GM12891 (cell line): ENCODE measurements at regions not wholly inside any gene's neighbourhood (a gene's known extent, or its start where the extent isn't known, plus 50 kb on each side); places are given as distances from the start of the nearest gene placed in this dataset.

Source experiments
- DNase-seq: peaks from one replicate; pipeline ENCODE4 v3.0.0; 2011; ENCODE audit warnings: low spot score; ENCODE audit not compliant: insufficient read length
- FAIRE-seq: peaks from 2 replicates; lab custom pipeline; 2011; peaks lifted over from hg19 to GRCh38; lab: Jason Lieb, UNC
- PAX5 ChIP-seq: IDR thresholded peaks from 2 replicates; pipeline ENCODE4 v1.6.1; 2011; ENCODE audit warnings: low read length, moderate library complexity, mild to moderate bottlenecking; ENCODE audit not compliant: insufficient read depth, severe bottlenecking
- POLR2A ChIP-seq: IDR thresholded peaks from 2 replicates; pipeline ENCODE4 v1.6.1; 2011; ENCODE audit warnings: low read depth, low read length, control low read depth
- POLR2AphosphoS5 ChIP-seq: IDR thresholded peaks from 2 replicates; pipeline ENCODE4 v1.6.1; 2011; ENCODE audit warnings: low read depth, low read length, control low read depth
- POU2F2 ChIP-seq: IDR thresholded peaks from 2 replicates; pipeline ENCODE4 v1.6.1; 2011; ENCODE audit warnings: low read depth, mild to moderate bottlenecking, control low read depth, low read length, moderate library complexity
- SPI1 ChIP-seq: IDR thresholded peaks from 2 replicates; pipeline ENCODE4 v1.6.1; 2011; ENCODE audit warnings: low read depth, low read length, control low read depth
- TAF1 ChIP-seq: IDR thresholded peaks from 2 replicates; pipeline ENCODE4 v1.6.1; 2011; ENCODE audit warnings: low read depth, low read length, control low read depth

DNA sequence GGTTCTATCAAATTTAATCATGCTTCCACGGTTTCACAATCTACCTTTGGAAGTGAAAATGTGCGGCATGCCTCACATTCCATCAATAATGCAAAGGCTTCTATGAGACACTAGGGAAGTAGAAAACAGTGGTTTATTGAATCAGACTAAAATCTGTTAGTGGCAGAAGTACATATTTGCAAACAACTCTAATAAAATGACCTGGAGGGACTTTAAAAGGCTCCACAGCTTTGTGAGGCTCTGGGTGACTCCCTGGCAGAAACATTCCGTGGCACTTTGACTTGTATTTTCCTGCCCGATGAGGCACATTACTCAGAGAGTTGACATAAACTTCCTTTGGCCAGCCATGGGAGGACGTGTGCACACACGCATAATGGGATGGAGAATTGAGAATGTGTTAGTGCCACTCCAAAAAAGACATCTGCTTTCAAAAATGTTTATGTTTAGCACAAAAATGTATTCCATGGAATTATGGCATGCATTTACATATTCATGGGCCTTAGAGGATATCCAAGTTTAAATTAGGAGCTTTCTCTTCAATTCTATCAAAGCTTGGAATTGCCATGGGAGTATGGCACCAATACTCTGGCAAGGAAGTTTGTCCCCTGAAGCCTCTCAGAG, 60.0 kb upstream of the SSX2IP start:
- TF ChIP-seq SPI1 (no peak), PAX5 (no peak), POLR2A (no peak), TAF1 (no peak)
- DNase-seq (no peak), FAIRE-seq (no peak)

DNA sequence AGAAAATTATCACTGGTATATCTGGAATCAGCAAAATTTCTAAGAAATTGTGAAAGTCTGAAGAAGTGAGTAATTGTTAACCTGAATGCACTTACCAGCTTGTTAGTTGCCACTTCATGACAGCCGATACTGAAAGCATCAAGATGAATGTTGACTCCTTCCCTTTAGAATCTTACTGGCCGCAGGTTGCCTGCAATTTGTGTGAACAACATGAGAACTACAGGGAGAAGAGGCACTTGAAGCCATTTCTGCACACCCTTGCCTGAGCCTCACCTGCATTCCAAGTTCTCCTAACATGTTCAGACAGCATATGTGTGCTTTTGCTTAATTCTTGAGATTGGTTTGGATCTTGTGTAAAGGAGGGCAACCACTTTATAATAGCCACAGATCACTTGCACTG, 59.2 kb upstream of the SSX2IP start:
- FAIRE-seq (no peak), DNase-seq (no peak)

DNA sequence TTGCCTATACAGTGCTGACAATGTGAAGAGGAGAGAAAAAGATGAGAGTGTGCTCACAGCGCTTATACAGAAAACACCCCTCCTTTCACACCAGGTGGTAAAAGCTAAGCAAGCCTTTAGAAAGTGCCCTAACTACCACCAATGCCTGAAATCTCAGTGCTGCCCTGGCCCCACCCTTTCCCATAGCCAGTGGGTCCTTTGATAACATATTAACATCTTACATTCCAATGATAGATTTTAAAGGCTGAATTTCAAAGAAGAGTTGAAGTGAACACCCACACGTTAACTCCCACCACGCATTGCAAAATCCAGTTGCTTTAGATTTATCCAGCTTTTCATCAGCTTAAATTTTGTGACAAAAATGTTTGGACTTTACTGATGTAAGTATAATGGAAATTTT, 58.1 kb upstream of the SSX2IP start:
- no peak for FAIRE-seq
- no peak for TF ChIP-seq PAX5
- TF ChIP-seq TAF1 = no peak
- TF ChIP-seq POU2F2 = no peak
- TF ChIP-seq SPI1 = no peak
- TF ChIP-seq POLR2A = no peak
- TF ChIP-seq POLR2AphosphoS5 = no peak
- DNase-seq = no peak

More for the DNA sequence above, 59.2 kb upstream of the SSX2IP start:
- TF ChIP-seq PAX5 (no peak), POLR2A (no peak), TAF1 (no peak), SPI1 (no peak), POLR2AphosphoS5 (no peak)

DNA sequence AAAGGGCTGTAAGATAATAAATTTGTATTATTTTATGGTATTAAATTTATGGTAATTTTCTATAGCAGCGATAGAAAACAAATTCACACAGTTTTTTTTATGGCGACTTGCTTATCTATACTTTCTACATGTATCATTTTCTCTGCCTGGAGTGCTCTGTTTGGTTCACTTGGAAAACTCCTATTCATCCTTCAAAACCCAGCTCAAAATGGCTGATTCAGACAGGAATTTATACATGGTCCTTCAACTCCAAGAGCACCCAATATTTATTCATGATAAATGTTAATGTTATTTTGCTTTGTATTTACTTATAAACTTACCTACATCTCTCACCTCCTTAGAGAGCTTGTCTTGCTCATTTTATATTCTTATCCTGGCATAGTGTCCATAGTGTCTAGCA, 55.6 kb upstream of the SSX2IP start:
- DNase-seq (no peak), FAIRE-seq (no peak)
- TF ChIP-seq SPI1 = no peak
- no peak for TF ChIP-seq PAX5
- TF ChIP-seq TAF1 = no peak
- TF ChIP-seq POLR2A = no peak
- TF ChIP-seq POU2F2 = no peak
- no peak for TF ChIP-seq POLR2AphosphoS5

DNA sequence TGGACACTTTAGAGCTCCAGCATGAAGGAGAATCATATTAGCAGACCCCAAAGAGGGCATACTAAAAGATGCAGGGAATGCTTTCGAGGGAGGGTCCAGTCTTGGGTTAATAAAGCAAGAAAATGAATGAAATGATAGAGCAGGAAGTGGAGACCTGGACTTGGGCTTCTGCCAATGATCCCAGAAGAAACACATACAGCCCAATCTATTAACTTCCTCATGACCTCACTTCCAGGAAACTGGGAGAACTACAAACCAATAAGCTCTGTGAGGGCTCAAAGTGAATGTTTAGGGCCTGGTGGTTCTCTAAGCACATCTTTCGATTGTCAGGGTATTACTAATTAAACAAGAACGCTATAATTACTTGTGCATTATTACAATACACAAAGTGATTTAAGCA, 53.6 kb upstream of the SSX2IP start:
- TF ChIP-seq SPI1 (no peak), PAX5 (no peak), POU2F2 (no peak), TAF1 (no peak)
- DNase-seq = no peak
- FAIRE-seq = no peak

DNA sequence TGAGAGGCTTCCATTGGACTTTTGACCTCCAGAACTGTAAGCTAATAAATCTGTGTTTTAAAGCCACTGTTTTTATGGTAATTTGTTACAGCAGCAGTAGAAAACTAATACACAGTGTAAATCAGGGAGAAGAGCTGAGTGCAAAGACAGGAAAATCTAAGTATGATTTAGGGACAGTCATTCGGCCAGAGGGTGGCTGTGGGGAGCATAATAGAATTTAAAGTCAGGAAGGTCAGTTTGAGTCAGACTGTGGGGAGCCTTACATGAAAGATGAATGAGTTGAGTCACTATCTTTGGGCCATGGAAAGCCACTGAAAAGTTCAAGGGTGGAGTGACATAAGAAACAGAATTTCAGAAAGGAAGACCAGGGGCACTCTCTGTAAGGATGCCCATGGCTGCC, 52.4 kb upstream of the SSX2IP start:
- TF ChIP-seq SPI1 (no peak), POLR2AphosphoS5 (no peak), TAF1 (no peak), PAX5 (no peak), POLR2A (no peak), POU2F2 (no peak)
- DNase-seq (no peak), FAIRE-seq (no peak)

DNA sequence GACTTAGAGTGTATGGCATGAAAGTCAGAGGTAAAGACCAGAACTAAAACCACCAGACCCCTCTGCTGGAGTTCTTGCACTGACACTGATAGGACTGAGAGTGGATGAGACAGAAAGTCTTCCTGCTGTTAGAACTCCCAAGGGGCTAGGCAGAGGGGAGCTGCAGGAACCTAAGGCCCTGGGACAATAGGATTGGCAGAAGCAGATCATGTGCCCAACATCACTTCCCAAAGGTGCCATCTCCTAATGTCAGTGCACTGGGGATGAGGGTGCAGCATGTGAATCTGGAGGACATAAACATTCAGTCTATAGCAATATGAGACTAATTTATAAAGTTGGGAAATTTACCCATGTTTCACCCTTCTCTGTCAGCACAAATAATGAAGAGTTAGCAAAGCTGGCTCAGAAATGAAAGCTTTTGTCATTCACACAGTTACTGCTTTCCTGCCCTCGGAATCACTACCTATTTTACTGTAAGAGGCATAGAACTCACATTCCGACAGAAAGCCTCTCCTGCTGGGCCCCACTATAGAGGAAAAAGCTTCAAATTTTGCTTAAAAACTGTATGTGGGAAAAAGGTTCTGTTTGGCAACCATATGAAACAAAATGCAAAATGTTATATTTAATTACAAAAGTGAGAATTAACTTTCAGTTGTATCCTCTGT, 49.9 kb upstream of the SSX2IP start:
- DNase-seq = no peak
- no peak for FAIRE-seq
- TF ChIP-seq POU2F2 (no peak), TAF1 (no peak), SPI1 (no peak), POLR2A (no peak), PAX5 (no peak)
